A673 (cell line): ENCODE measurements at regions not wholly inside any gene's neighbourhood (a gene's known extent, or its start where the extent isn't known, plus 50 kb on each side); places are given as distances from the start of the nearest gene placed in this dataset.
"Not testable (repeated sequence)": the region's sequence is repeated elsewhere in the genome, so short reads cannot be mapped to it uniquely, and the experiment has no call there.

Source experiments
- CTCF ChIP-seq: fragments of 300-800, 200-600 bp; sonication (generic); conservative IDR thresholded peaks from 2 replicates; pipeline ENCODE4 v1.5.1; 2017; ENCODE audit warnings: low read depth, mild to moderate bottlenecking, antibody characterized with exemption, low read length, moderate library complexity, mixed read lengths
- EZH2 ChIP-seq: fragments of 200-600 bp; sonication (generic); IDR thresholded peaks from 2 replicates; pipeline ENCODE4 v1.6.1; 2017; ENCODE audit warnings: borderline replicate concordance, low read depth, mild to moderate bottlenecking, mixed read lengths, antibody characterized with exemption, low read length; ENCODE audit not compliant: poor library complexity, severe bottlenecking

- TF ChIP-seq CTCF, EZH2: not testable (repeated sequence)
These were observed 111.3 kb upstream of the ZNF479 start for GRCh38 chr7:57243551-57243950.
